NCI-H748 (cell line): ENCODE measurements at regions not wholly inside any gene's neighbourhood (a gene's known extent, or its start where the extent isn't known, plus 50 kb on each side); places are given as distances from the start of the nearest gene placed in this dataset.
"Not testable (repeated sequence)": the region's sequence is repeated elsewhere in the genome, so short reads cannot be mapped to it uniquely, and the experiment has no call there.

Experiments
- DNase-seq: peaks from one replicate; lab custom pipeline; 2025; ENCODE audit not compliant: unreplicated experiment; lab: John Stamatoyannopoulos, UW

- DNase-seq = not testable (repeated sequence)
Measured at GRCh38 chr12:54799966-54800365, 54.4 kb upstream of the MUCL1 start.

- DNase-seq = no peak
Measured at GRCh38 chr12:54798651-54799050, 55.7 kb upstream of the MUCL1 start.

GRCh38 chr12:54796991-54797390 lies 57.3 kb upstream of the MUCL1 start:
- DNase-seq = no peak

GRCh38 chr12:54795644-54796043 lies 58.7 kb upstream of the MUCL1 start:
- no peak for DNase-seq

GRCh38 chr12:54786081-54786480 lies 68.2 kb upstream of the MUCL1 start:
- DNase-seq = no peak

- DNase-seq = no peak
Measured at GRCh38 chr12:54784115-54784514, 70.2 kb upstream of the MUCL1 start.

- not testable (repeated sequence) for DNase-seq
Measured at GRCh38 chr12:54777031-54777430, 77.3 kb upstream of the MUCL1 start.

- DNase-seq = no peak
Measured at GRCh38 chr12:54773593-54773992, 80.7 kb upstream of the MUCL1 start.

GRCh38 chr12:54765652-54766051 lies 88.7 kb upstream of the MUCL1 start:
- no peak for DNase-seq

- no peak for DNase-seq
Measured at GRCh38 chr12:54762390-54762789, 91.9 kb upstream of the MUCL1 start.

GRCh38 chr12:54759751-54760150 lies 94.6 kb upstream of the MUCL1 start:
- DNase-seq = peak; percentile 74

GRCh38 chr12:54751493-54751892 lies 102.8 kb upstream of the MUCL1 start:
- DNase-seq = no peak

- DNase-seq = peak; percentile 63
Measured at GRCh38 chr12:54749191-54749818, 101.1 kb upstream of the DCD start.

GRCh38 chr12:54744590-54744989 lies 96.4 kb upstream of the DCD start:
- no peak for DNase-seq

GRCh38 chr12:54740882-54741281 lies 92.7 kb upstream of the DCD start:
- no peak for DNase-seq

GRCh38 chr12:54736549-54736948 lies 88.4 kb upstream of the DCD start:
- no peak for DNase-seq

- no peak for DNase-seq
Measured at GRCh38 chr12:54734196-54734950, 86.2 kb upstream of the DCD start.

GRCh38 chr12:54725233-54725843 lies 77.2 kb upstream of the DCD start:
- DNase-seq = peak; percentile 60

GRCh38 chr12:54723379-54724256 lies 75.5 kb upstream of the DCD start:
- peak; percentile 50 for DNase-seq

GRCh38 chr12:54721312-54721711 lies 73.1 kb upstream of the DCD start:
- no peak for DNase-seq

GRCh38 chr12:54719691-54720090 lies 71.5 kb upstream of the DCD start:
- peak; percentile 21 for DNase-seq
